ENCODE measurements at regions not wholly inside any gene's neighbourhood (a gene's known extent, or its start where the extent isn't known, plus 50 kb on each side); places are given as distances from the start of the nearest gene placed in this dataset.

DNA sequence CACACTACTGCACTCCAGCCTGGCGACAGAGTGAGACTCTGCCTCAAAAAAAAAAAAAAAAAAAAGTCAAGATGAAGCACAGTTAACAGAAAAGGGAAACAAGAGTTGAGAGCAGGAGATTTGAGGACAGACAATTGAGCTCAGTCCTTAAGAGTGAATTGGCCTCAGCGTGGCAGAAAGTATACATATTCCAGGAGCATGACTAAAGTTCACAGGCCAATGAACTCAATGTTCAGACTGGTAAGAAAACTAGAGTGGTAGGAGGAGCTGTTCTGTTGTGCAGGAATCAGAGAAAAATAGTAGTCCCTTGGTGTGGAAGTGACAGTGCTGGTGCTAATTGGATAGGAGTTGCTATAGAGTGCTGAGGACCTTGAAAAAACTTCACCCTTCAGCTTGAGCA is 60.0 kb downstream of the NRN1 start:
- no peak for DNase-seq

DNA sequence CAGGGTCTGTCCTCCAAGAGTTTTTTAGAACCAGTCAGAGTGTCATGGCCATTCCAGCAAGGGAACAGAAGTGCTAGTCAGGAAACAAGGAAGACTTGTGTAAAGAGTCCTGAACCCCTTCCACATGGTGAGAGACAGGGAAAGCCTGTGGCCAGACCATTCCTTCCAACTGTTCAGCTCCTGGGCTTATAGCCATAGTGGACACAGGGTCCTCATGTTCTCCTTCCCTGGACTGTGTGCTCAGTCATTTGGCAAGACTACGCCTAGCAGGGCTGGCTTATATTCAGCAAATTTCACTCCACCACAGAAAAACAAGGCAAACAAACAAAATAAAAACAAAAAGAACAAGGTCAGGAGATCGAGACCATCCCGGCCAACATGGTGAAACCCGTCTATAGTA is 60.5 kb downstream of the NRN1 start:
- no peak for DNase-seq

DNA sequence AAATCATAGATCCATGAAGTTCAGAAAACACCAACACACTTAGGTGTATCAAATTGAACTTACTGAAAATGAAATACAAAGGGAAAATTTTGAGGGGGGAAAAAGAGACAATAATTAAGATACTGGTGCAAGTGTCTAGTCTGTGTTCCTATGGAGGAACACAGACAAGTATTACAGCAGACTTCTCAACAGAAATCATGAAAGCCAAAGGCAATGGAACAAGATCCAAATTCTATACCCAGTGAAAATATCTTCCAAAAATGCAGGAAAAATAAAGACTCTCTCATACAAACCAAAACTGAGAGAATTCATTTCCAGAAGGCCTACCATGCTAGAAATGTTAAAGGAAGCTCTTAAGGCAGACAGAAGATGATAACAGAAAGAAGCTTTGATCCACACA is 63.1 kb downstream of the NRN1 start:
- DNase-seq: no peak

DNA sequence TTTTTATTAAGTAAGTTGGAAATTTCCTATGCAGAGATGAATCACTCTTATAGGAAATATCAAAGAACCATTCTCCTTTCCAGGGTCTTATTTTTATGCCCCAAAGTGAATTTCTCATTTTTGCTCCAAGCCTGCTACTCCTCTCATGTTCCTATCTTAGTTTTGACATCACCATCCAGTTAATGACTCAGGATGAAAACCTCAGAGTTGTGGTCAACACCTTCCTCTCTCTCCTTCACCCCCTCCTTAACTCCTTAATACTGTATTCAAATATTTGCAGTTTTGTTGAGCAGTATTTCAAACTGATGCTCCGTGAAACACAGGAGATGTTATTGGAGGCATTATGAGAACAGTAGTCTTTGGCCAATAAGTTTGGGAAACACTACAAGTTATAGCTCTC is 64.1 kb downstream of the NRN1 start:
- no peak for DNase-seq

DNA sequence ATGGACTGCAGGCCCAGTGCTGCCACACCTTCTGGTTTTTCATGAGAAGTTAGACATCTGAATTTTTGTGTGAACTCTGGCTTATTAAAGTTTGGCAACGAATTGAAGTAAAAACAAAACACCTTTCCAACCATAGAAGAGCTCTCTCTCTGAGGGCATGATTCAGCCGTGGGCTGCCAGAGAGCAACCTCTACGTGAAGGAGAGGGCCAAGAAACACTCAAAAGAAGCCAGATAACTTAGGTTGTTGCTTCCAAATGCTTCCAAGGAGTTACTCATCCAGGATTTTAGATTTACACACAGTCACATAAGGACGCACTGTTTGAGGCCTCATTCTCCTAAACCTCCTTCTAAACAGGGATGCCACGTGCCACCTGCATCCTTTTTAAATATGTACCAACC is 65.5 kb downstream of the NRN1 start:
- no peak for DNase-seq

DNA sequence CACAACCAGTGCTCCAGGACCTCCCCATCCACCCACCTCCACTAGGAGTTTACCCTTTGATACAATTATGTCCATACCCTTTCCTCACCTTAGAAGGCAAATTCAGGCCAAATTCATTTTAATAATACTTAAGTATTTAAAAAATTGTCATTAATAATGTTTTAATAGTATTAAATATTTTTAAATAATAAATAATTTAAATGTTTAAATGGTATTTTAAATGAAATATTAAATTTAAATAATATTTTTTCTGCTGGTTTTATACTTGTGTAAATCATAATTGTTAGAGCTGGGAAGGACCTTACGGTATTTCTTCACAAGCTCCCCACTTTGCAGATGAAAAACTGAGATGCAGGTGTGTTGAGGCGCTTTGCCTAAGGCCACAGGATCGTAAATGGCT is 67.8 kb downstream of the NRN1 start:
- no peak for DNase-seq

DNA sequence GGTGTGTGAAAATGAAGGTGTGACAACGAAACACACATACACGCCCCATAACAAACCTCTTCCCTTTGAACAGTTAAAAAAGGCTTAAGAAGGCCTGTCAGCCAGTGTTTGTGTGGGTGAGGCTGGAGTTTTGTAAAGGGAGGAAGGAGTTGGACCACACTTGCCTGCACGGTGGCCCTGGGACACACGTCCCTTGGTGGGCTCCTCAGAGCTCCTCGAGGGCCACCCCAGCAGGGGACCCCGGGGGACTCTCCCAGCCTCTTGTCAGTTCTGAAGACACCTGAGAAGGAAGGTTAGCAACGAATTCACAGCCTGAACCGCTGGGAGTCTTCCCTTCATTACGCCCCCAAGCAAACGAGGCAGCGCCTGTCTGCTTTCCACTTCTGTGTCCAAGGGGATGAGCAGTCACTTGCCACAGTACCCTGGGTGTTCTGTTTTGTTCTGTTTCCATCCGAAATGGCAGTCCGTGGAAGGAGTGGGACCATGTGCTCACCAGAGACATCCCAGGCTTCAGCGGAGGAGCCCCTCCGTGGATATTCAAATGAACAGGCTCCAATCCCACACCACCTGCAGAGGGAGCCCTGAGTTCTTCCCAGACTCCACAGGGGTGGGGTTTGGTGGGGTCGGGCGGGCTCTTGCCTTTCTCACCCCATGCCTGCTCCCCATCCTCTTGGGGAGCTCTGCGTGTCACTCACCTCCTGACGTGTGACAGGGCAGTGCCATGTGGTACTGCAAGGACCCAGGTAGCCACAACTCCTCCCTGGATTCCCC is 68.6 kb downstream of the NRN1 start:
- no peak for DNase-seq

DNA sequence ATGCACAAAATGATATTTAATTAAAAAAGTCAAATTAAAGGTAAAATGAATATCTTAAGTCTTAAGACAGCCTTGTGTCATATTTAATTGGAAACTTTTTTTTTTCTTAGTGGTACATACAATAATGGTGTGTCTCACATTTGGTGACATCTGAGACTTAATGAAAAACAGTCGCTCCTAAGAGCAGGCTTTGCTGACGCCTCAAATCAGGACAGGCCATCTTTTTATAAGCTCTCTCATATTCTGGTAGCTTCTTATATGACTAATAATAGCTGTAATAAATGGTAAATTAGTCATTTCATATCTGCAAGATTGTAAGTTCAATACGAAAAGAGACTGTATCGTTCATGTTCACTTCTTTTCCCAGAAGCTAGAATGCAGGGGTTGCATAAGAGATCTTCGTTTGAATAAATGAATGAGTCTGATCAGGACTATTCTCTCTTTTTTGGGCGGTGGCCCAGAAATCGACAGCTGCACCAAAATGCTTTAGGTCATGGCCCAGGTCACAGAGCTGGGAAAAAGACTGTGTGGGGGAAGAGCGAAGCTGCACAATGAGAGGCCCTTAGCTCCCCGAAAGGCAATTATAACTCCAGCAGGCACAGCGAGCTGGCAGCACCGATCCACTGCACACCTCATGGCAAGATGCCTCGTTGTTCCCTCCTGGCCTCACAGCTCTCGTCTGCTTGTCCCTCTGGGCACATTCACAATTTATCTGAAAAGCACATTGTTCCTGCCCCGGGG is 69.4 kb downstream of the NRN1 start:
- no peak for DNase-seq

DNA sequence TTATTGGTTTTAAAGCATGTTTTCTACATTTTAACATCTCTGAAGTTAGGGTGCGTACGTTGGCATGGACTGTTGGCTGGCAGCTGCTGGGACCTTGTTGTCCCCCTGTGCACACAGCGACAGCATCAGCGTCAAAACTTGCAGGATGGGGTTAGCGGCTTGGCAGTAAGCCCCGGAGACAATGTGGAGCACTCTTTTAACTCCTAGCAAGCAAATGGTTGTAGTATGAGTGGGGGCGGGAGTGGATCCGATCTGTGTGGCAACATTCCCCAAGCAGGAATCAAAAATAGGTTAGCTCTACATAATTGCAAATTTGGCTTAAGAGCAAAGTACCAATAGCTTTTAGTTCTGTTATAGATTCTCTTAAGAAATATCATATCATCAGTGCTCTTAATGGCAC is 70.1 kb downstream of the NRN1 start:
- no peak for DNase-seq

DNA sequence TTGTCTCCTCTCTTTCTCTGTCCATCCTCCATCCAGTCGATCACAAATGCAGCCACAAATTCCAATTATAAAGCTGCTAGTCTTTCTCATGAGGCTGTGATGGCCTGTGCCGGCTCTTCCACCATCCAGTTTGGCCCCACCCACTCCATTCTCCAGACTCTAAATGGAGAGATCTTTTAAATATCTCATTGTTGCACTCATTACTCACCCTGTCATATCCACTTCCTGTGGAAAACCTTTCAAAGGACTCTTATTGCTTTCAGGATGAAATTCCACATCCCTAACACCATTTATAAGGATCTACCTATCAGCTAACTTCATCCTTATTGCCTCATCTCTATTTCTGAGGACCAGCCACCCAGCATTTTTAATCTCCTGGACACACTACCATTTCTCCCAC is 70.6 kb downstream of the NRN1 start:
- DNase-seq: no peak

DNA sequence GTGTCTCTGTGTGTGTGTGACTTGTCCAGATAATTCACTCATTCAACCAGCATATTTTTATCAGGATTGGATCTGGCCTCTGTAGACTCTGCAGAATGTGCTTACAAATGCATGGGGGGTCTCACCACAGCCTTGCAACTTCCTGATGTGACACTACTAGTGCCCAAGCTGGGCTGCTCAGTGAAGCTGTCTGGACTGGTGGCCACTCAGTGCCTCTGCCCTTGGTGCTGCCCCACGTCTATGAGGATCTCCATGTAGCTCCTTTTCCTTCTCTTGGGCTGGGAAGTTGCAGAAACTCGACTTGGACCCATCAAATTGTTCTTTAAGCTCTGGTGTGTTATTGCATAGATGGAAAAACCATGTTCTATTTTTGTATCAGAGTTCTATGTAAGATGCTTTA is 75.8 kb downstream of the NRN1 start:
- no peak for DNase-seq

DNA sequence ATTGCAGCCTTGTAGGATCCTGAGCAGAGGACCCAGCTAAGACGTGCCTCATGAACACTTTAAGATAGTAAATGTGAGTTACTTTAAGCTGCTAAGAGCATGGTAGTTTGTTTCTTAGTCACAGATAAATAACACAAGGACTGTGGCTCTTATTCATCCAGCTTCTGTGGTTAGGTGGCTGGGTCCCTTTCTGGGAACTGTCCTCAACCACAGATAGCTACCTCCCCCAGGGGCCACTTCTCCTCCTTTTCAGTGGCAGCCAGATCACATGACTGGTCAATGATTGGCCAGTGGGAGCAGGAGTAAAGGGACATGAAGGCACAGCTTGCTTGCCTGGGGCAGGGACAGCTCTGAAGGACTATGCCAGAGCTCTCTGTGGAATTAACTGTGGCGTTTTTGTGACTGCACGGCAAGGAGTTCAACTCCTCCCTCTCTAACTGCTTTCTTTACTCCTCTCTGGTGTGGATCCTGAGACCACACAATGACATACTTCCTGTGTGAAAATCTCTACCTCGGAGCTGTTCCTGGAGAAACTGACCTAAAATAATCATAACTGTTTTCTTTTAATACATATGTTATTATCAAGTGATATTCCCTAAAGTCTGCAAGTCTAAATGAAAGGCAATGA is 76.5 kb downstream of the NRN1 start:
- DNase-seq: no peak

DNA sequence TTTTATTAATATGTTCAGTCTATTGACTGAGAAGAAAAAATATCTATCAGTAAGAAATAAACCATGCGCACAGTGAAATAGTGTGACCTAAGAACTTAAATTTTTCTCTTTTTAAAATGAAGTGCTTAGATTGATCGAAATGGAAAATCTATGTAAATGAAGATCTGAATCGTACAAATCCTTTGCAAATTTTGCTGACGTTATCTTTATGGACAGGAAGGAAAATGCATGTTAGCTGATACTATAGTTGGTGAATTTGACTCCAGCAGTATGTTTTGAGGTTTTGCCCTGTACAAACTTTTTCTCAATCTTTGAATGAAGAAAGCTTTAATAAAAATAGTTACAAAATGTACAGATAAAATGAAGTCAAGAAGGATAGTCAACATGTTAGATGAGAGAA is 82.9 kb downstream of the NRN1 start:
- DNase-seq: no peak

DNA sequence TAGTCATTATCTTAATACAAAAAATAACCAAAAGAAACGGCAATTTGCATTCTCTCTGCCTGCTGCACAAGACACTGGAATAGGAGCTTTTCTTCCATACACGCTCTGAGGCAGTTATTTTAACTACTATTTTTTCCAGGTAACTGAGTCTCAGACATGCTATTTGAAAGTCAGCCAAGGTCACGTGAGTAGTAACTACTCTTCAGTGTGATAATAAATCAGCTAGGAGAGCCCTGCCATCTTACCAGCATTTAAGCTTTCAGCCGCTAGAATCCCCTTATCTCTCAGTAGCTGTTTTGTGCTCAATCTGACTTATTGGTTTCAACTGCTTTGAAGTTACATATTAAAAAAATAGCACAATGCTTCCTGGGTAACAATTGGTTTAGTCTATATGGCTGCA is 84.5 kb downstream of the NRN1 start:
- no peak for DNase-seq

DNA sequence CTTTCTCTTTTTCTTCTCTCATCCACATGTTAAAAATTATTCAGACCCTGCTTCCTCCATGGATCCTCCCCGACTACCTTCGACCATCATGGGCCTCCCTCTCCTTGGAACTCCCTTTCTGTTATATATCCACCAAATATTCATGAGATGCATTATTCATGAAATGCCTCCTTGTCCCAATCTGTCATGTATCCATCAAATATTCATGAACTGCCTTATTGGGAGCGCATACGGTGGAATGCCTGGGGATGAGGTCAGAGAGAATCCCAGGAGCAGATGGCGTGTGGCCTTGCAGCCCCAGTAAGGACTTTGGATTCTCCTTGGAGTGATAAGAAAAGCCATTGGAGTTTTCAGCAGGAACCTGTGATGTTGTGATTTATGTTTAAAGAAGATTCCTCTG is 97.0 kb downstream of the NRN1 start:
- DNase-seq: no peak

DNA sequence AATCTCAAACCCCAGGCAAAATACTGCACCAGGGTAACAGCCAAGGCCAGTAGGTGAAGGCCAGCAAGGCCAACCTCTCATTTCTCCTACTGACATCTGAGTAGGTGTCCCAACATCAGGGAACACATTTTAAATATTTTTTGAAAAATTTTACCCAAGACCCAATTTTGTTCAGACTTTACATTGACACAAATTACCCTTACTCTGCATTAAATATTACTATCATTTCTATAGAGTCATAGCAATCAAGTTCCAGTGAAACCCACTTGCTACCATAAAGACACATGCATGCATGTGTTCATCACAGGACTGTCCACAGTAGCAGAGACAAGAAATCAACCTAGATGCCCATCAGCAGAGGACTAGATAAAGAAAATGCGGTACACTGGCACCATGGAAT is 99.9 kb downstream of the NRN1 start:
- no peak for DNase-seq

DNA sequence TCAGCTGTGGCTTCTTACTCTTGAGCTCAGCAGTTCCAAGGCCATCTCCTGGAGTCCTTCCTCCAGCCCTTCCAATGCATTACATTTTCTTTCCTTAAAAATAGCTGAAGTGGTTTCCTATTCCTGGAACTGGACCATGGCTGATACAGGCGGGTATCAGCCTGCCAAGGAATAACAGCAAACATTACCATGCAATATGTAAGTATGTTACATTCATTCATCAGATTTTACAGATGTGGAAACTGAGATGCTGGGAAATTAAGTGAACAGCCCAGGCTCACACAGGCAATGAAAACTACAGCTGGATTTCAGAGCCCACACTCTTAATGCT is 100.4 kb downstream of the NRN1 start:
- DNase-seq: no peak

DNA sequence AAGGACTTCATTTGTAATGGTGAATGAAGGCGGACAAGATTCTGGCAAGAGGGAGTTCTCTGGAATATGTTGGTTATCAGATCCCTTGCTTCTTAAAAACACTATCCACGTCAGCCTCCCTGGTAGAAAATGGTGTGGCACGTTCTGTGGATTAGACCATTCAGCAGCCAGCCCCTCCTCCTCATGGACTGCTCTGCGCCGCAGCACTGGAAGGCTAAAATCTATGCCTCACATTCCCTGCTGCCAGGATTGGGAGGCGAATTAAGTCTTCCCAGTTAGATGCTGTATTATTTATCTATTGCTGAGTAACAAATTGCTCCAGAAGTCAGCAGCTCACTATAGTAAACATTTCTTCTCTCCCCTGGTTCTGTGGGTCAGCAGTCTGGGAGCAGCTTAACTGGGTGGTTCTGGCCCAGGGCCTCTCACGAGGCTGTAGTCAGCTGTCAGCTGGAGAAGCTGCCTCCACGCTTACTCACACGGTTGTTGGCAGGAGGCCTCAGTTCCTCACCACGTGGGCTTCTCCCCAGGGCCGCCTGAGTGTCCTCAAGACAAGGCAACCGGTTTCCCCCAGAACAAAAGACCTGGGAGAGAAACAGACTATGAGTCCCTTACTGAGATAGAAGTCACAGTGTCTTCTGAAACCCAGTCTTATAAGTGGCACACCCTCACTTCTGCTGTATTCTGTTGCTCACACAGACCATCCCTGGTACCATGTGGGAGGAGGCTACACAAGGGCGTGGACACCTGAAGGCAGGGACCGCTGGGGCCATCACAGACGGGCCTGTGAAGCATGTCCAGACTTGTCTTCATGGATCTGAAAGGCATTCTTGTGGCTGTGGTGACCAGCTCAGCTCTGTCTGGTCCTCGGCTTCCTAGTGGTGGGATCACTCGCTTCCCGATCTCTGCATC is 101.0 kb downstream of the NRN1 start:
- no peak for DNase-seq

DNA sequence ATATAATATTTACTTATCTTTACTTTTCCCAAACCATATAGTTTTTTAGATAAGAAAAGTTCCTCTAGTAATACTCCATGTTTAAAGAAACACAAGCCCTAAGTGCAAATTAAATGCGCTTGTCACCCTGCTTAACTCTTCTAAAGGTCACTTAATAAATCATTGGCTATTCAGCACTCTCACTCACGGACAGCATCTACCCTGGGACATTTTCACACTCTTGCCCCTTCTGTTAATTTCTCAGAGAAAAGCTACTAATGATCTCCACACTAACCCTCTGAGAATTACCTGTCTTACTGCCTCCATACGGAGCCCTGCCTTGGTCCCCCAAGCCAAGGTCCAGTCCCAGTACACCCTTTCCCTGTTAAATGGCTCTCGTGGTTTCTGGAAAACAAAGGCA is 102.2 kb downstream of the NRN1 start:
- DNase-seq: no peak

DNA sequence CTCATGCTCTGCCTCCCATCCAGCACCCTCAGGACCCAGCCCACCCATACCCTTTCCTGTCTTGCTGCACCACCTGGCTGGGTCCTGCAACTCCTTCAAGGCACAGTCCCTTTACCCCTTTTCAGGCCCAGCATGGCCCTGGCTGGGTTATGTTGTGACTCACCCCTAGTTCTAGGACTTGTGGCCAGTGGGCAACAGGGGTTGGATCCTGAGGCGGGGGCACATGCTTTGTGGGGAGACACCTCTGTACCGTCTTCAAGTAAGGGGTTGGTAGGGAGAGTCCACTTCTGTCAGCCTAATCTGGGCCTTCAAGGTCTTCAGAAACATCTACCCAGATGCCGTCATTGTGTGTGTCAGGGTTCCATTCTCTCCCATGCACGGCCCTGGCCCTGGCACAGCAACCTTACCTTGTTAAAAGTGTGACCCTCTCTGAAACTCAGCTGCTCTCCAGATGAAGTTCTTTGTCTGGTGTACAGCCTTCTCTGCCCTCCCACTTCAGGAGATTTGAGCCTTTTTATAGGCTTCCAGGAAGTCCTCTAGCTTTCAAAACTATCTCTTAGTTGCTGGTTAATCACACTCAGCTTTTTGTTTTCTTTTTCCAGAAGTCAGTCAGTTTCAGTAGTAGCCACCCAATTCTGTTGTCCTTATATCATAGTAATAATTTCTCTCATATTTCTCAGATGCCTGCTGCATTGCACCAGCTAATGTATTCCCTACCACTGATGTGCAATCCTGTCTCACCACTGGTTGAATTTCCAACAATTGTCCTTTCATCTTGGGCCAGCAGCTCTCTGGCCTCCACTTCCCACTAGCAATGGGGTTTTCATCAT is 107.3 kb downstream of the NRN1 start:
- DNase-seq: no peak

DNA sequence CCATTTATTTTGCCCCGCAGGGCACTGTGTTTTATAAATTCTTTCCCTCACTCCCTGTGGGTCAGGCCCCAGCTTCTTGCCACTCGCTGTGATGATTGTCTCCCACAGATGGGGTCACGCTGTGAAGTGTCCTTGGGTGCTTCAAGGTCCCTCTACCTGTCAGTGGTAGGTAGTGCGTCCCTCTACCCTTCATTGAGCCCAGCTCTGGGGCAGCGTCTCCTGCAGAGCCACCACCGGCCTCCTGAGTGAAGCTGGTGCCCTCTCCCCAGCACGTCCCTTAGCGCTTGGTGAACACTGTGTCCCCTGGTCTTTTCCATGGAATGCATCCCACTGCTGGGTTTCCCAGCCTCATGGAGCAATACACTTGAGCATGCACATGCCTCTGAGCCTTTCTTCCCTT is 108.2 kb downstream of the NRN1 start:
- no peak for DNase-seq

DNA sequence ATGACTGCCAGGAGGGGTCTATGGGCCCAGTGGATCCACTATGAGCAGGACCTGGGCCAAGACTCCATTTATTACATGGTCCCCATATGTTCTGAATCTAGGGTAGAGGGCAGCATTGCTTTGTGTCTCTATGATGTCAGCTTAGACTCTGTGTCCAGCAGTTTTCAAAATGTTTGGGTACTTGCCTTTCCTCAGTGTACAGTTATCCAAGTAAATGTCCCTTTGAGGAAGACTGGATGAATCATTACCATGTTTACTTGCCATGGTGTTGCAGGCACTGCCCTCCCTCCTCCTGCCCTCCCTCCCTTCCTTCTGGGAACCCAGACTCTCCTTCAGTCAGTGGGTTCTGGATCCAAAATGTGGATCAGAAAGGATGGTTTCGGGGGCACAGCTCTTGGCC is 108.6 kb downstream of the NRN1 start:
- DNase-seq: no peak
